Upper lobe of left lung (tissue), 4 donors: ENCODE measurements at regions not wholly inside any gene's neighbourhood (a gene's known extent, or its start where the extent isn't known, plus 50 kb on each side); places are given as distances from the start of the nearest gene placed in this dataset.

Experiments
- CTCF ChIP-seq, 6 experiments: fragments of 450-650 bp in 4 of 6; fragments of 200-600 bp in 2 of 6; sonication (generic) in 2 of 6; IDR thresholded peaks; one replicate each; pipeline ENCODE4 v1.5.1; 2016 to 2019; ENCODE audit warnings: antibody characterized with exemption in 6 of 6
- EP300 ChIP-seq, 4 donors: sonication (generic); formaldehyde crosslinking; IDR thresholded peaks; one replicate each; pipeline ENCODE4 v1.5.1; 2017; ENCODE audit warnings: antibody characterized with exemption in 4 of 4, control low read depth in 2 of 4
- POLR2A ChIP-seq, 4 donors: fragments of 450-650 bp; IDR thresholded peaks; one replicate each; pipeline ENCODE4 v1.5.1; 2016 to 2017; ENCODE audit warnings: antibody characterized with exemption in 4 of 4, mild to moderate bottlenecking in 2 of 4

DNA sequence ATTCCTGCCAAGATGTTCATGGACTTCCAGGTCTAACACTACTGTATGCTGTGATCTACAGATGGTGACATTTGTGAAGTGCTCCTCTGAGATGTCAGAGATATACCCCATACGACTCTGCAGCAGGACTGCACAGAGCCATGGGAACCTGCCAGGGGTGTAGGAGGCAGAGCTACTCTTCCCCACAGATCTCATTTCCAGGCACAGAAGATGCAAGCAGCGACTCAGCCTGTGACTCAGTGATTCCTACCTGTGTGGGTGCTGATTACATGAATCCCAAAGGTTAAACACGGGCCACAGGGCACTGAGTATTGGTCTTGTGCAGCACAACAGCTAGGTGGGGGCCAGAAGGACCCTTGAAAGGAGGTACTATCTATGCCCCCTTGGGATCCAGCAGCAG, 137.0 kb upstream of the SOX9 start:
- TF ChIP-seq POLR2A (IDR thresholded peaks at IDR 0.05) (no peak), CTCF (IDR thresholded peaks at IDR 0.05) (no peak), EP300 (IDR thresholded peaks at IDR 0.05) (no peak)
